ENCODE measurements at regions not wholly inside any gene's neighbourhood (a gene's known extent, or its start where the extent isn't known, plus 50 kb on each side); places are given as distances from the start of the nearest gene placed in this dataset.
"Not testable (repeated sequence)": the region's sequence is repeated elsewhere in the genome, so short reads cannot be mapped to it uniquely, and the experiment has no call there.

DNA sequence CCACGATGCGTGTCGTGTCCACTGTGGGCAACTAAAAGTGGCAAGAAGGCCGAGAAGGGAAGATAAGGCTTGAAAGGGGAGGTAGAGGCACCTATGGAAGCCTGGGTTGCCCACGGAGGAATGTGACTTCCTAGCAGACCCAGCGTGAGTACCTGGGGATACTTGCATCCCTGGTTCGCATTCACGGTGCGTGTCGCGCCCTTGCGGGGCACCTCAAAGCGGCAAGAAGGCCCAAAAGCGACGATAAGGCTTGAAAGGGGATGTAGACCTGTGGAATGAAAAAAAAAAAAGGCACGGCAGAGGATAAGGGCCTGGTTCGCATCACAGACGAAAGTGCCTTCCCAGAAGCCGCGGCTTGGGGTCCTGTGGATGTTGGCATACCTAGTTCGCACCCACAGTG is 282.9 kb downstream of the ALG10 start:
- H3K4me3 ChIP-seq (ENCODE audit: low read length in 2 of 2): no peak overlapping the region
- H3K4me1 ChIP-seq (ENCODE audit: control insufficient read depth, insufficient read depth, low read length): no peaks in the 10 kb centered on the region
- no peaks in the 10 kb centered on the region for H3K36me3 ChIP-seq (ENCODE audit: control insufficient read depth in 2 of 2, insufficient read depth in 2 of 2, low read length in 2 of 2)
- no peaks in the 10 kb centered on the region for H3K27me3 ChIP-seq (ENCODE audit: control insufficient read depth in 1 of 2, insufficient read depth in 2 of 2, low read length in 2 of 2)
- H3K9me3 ChIP-seq (ENCODE audit: control insufficient read depth in 2 of 2, low read length in 2 of 2): peaks cover 0 to 11% of the 10 kb centered on the region in 2 donors
- H3K27ac ChIP-seq (ENCODE audit: low read length): no peak overlapping the region
- no peak overlapping the region for H3K9ac ChIP-seq (ENCODE audit: low read length in 2 of 2)

- Histone ChIP-seq H3K27me3 (ENCODE audit: control insufficient read depth in 1 of 2, insufficient read depth in 2 of 2, low read length in 2 of 2) (no peaks in the 10 kb centered on the region), H3K27ac (ENCODE audit: low read length) (no peak overlapping the region)
These were observed 284.0 kb downstream of the ALG10 start for GRCh38 chr12:34306133-34306830.

GRCh38 chr12:34309806-34310804 is 287.8 kb downstream of the ALG10 start:
- H3K27ac ChIP-seq (ENCODE audit: low read length); H3K9me3 ChIP-seq (ENCODE audit: control insufficient read depth in 2 of 2, low read length in 2 of 2); H3K4me1 ChIP-seq (ENCODE audit: control insufficient read depth, insufficient read depth, low read length); H3K27me3 ChIP-seq (ENCODE audit: control insufficient read depth in 1 of 2, insufficient read depth in 2 of 2, low read length in 2 of 2); H3K36me3 ChIP-seq (ENCODE audit: control insufficient read depth in 2 of 2, insufficient read depth in 2 of 2, low read length in 2 of 2); H3K9ac ChIP-seq (ENCODE audit: low read length in 2 of 2); H3K4me3 ChIP-seq (ENCODE audit: low read length in 2 of 2): not testable (repeated sequence)

More at GRCh38 chr12:34306133-34306830, 284.0 kb downstream of the ALG10 start:
- H3K9me3 ChIP-seq (ENCODE audit: control insufficient read depth in 2 of 2, low read length in 2 of 2): peaks cover 0 to 8% of the 10 kb centered on the region in 2 donors
- H3K4me3 ChIP-seq (ENCODE audit: low read length in 2 of 2): no peak overlapping the region
- H3K9ac ChIP-seq (ENCODE audit: low read length in 2 of 2): no peak overlapping the region
- H3K36me3 ChIP-seq (ENCODE audit: control insufficient read depth in 2 of 2, insufficient read depth in 2 of 2, low read length in 2 of 2): no peaks in the 10 kb centered on the region
- no peaks in the 10 kb centered on the region for H3K4me1 ChIP-seq (ENCODE audit: control insufficient read depth, insufficient read depth, low read length)

DNA sequence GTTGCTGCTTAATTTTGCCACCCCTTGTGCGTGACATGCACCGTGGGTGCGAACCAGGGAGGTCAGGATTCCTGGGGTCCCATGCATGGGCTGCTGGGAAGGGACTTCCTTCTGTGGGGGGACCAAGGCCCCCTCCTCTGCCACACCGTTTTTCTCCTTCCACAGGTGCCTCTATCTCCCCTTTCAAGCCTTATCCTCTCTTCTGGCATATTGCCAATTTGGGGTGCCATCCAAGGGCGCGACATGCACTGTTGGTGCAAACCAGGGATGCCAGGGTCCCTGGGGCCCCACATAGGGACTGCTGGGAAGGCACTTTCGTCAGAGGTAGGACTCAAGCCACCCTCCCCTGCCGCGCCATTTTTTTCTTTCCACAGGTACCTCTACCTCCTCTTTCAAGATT is 289.0 kb downstream of the ALG10 start:
- no peaks in the 10 kb centered on the region for H3K9me3 ChIP-seq (ENCODE audit: control insufficient read depth in 2 of 2, low read length in 2 of 2)
- H3K27me3 ChIP-seq (ENCODE audit: control insufficient read depth in 1 of 2, insufficient read depth in 2 of 2, low read length in 2 of 2): no peaks in the 10 kb centered on the region
- no peak overlapping the region for H3K9ac ChIP-seq (ENCODE audit: low read length in 2 of 2)
- no peak overlapping the region for H3K27ac ChIP-seq (ENCODE audit: low read length)
- H3K4me1 ChIP-seq (ENCODE audit: control insufficient read depth, insufficient read depth, low read length): no peaks in the 10 kb centered on the region
- H3K36me3 ChIP-seq (ENCODE audit: control insufficient read depth in 2 of 2, insufficient read depth in 2 of 2, low read length in 2 of 2): no peaks in the 10 kb centered on the region
- no peak overlapping the region for H3K4me3 ChIP-seq (ENCODE audit: low read length in 2 of 2)

- H3K4me1 ChIP-seq (ENCODE audit: control insufficient read depth, insufficient read depth, low read length): no peaks in the 10 kb centered on the region
- no peak overlapping the region for H3K27ac ChIP-seq (ENCODE audit: low read length)
- peaks cover 0 to 3% of the 10 kb centered on the region in 2 donors for H3K27me3 ChIP-seq (ENCODE audit: control insufficient read depth in 1 of 2, insufficient read depth in 2 of 2, low read length in 2 of 2)
- H3K9ac ChIP-seq (ENCODE audit: low read length in 2 of 2): no peak overlapping the region
- H3K4me3 ChIP-seq (ENCODE audit: low read length in 2 of 2): no peak overlapping the region
- no peaks in the 10 kb centered on the region for H3K36me3 ChIP-seq (ENCODE audit: control insufficient read depth in 2 of 2, insufficient read depth in 2 of 2, low read length in 2 of 2)
- peaks cover 0 to 11% of the 10 kb centered on the region in 2 donors for H3K9me3 ChIP-seq (ENCODE audit: control insufficient read depth in 2 of 2, low read length in 2 of 2)
These were observed 305.4 kb downstream of the ALG10 start for GRCh38 chr12:34327671-34328070.

DNA sequence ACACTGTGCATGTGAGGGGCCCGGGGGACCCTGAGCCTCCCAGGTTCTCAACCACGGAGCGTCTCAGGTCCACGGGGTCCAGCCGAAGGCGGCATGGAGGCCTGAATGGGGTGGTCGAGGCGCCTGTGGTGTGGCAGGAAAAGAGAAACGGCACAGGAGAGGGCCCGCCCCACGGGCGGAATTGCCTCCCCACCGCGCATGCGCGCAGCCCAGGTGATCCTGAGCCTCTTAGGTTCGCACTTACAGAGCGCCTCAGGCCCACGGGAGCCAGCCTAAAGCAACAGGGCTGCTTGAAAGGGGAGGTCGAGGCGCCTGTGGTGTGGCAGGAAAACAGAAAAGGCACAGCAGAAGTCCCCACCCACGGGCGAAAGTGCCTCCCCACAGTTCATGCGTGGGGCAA is 311.0 kb downstream of the ALG10 start:
- H3K9me3 ChIP-seq (ENCODE audit: control insufficient read depth in 2 of 2, low read length in 2 of 2): no peaks in the 10 kb centered on the region
- no peak overlapping the region for H3K27ac ChIP-seq (ENCODE audit: low read length)
- H3K9ac ChIP-seq (ENCODE audit: low read length in 2 of 2): no peak overlapping the region
- no peak overlapping the region for H3K4me3 ChIP-seq (ENCODE audit: low read length in 2 of 2)
- H3K36me3 ChIP-seq (ENCODE audit: control insufficient read depth in 2 of 2, insufficient read depth in 2 of 2, low read length in 2 of 2): no peaks in the 10 kb centered on the region
- peaks cover 6 to 13% of the 10 kb centered on the region in 2 donors for H3K27me3 ChIP-seq (ENCODE audit: control insufficient read depth in 1 of 2, insufficient read depth in 2 of 2, low read length in 2 of 2)
- H3K4me1 ChIP-seq (ENCODE audit: control insufficient read depth, insufficient read depth, low read length): no peaks in the 10 kb centered on the region

- H3K4me1 ChIP-seq (ENCODE audit: control insufficient read depth, insufficient read depth, low read length): no peaks in the 10 kb centered on the region
- no peak overlapping the region for H3K9ac ChIP-seq (ENCODE audit: low read length in 2 of 2)
- H3K27me3 ChIP-seq (ENCODE audit: control insufficient read depth in 1 of 2, insufficient read depth in 2 of 2, low read length in 2 of 2): peaks cover 6 to 13% of the 10 kb centered on the region in 2 donors
- no peak overlapping the region for H3K4me3 ChIP-seq (ENCODE audit: low read length in 2 of 2)
- H3K27ac ChIP-seq (ENCODE audit: low read length): no peak overlapping the region
- no peaks in the 10 kb centered on the region for H3K36me3 ChIP-seq (ENCODE audit: control insufficient read depth in 2 of 2, insufficient read depth in 2 of 2, low read length in 2 of 2)
- H3K9me3 ChIP-seq (ENCODE audit: control insufficient read depth in 2 of 2, low read length in 2 of 2): no peaks in the 10 kb centered on the region
These were observed 312.2 kb downstream of the ALG10 start for GRCh38 chr12:34334538-34334937.

DNA sequence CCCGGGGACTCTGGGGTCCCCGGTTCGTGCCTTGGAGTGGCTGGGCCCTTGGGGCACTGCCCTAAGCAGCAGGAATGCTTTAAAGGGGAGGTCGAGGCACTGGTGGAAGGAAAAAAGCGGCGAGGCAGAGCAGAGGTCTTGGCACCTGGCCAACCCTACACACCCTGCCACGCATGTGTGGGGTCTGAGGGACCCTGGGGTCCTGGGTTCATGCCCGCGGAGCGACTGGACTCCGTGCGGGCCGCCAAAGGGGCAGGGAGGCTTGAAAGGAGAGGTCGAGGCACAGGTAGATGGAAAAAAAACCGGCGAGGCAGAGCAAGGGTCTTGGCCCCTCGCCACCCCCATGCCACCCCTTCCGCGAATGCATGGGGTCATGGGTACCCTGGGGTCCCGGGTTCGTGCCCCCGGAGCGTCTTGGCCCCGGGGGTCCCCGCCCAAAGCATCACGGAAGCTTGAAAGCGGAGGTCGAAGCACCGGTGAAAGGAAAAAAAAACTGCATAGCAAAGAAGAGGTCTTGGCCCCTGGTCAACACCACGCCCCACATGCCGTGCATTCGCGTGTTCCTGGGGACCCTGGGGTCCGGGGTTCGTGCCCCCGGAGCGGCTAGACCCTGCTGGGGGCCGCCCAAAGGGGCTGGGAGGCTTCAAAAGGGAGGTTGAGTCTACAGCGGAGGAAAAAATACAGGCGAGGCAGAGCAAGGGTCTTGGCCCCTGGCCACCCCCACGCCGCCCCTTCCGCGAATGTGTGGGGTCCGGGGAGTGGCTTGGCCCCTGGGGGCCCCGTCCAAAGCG is 312.9 kb downstream of the ALG10 start:
- Histone ChIP-seq H3K4me1 (ENCODE audit: control insufficient read depth, insufficient read depth, low read length) (no peaks in the 10 kb centered on the region), H3K9me3 (ENCODE audit: control insufficient read depth in 2 of 2, low read length in 2 of 2) (no peaks in the 10 kb centered on the region), H3K9ac (ENCODE audit: low read length in 2 of 2) (no peak overlapping the region), H3K4me3 (ENCODE audit: low read length in 2 of 2) (no peak overlapping the region), H3K27ac (ENCODE audit: low read length) (no peak overlapping the region), H3K36me3 (ENCODE audit: control insufficient read depth in 2 of 2, insufficient read depth in 2 of 2, low read length in 2 of 2) (no peaks in the 10 kb centered on the region), H3K27me3 (ENCODE audit: control insufficient read depth in 1 of 2, insufficient read depth in 2 of 2, low read length in 2 of 2) (peaks cover 6 to 15% of the 10 kb centered on the region in 2 donors)

GRCh38 chr12:34335819-34336262 is 313.5 kb downstream of the ALG10 start:
- H3K4me3 ChIP-seq (ENCODE audit: low read length in 2 of 2): no peak overlapping the region
- no peaks in the 10 kb centered on the region for H3K4me1 ChIP-seq (ENCODE audit: control insufficient read depth, insufficient read depth, low read length)
- no peak overlapping the region for H3K27ac ChIP-seq (ENCODE audit: low read length)
- H3K9ac ChIP-seq (ENCODE audit: low read length in 2 of 2): no peak overlapping the region
- H3K9me3 ChIP-seq (ENCODE audit: control insufficient read depth in 2 of 2, low read length in 2 of 2): peaks cover 0 to 2% of the 10 kb centered on the region in 2 donors
- H3K27me3 ChIP-seq (ENCODE audit: control insufficient read depth in 1 of 2, insufficient read depth in 2 of 2, low read length in 2 of 2): peaks cover 6 to 15% of the 10 kb centered on the region in 2 donors
- H3K36me3 ChIP-seq (ENCODE audit: control insufficient read depth in 2 of 2, insufficient read depth in 2 of 2, low read length in 2 of 2): no peaks in the 10 kb centered on the region
